AG09319 (cell line): ENCODE measurements at regions not wholly inside any gene's neighbourhood (a gene's known extent, or its start where the extent isn't known, plus 50 kb on each side); places are given as distances from the start of the nearest gene placed in this dataset.

Experiments used
- DNase-seq: peaks from one replicate; pipeline ENCODE4 v3.0.0-alpha.2; 2010; ENCODE audit warnings: low read depth; ENCODE audit errors: extremely low read depth
- TF ChIP-seq, protein P1 (sequence below): IDR thresholded peaks from 2 replicates; pipeline ENCODE4 v1.5.1; 2011; ENCODE audit warnings: low read depth, mild to moderate bottlenecking, inconsistent platforms, low read length, moderate library complexity

DNA sequence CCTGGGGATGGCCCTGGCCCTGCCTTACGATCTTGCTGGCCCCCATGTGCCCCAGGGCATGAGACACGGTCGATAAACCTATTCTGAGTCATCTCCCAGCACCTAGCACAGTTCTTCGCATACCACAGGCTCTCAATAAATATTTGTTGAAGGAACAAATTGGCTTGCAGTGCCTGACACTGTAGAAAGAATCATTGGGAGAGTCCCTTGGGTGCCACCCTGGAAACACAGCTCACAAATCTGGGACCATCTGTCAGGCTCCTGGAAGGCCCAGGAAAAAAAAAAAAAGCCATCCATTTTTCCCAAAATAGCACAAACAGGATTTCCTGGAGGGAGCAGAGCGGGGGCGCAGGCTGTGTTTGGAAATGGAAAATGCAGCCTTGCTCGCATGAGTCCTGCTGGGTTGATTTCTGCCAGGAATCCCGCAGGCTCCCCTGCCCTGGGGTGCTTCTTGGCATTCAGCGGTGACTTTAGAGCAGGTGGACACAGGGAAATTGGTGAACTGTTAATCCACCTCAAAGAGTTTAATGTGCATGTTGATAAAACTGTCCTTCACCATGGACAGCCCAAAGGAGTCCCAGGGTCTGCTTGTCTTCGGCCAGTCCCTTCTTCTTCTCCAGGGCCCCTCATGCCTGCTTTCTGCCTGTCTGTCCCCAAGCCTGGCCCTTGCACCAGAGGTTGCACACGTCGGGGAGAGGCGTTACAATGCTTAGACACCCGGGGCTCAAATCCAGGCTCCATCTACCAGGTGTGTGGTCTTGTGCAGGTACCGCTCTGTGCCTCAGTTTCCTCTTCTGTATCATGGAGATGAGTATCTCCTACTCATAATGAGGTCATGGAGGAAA, 106.1 kb upstream of the RFLNA start:
- TF ChIP-seq, protein P1, sequence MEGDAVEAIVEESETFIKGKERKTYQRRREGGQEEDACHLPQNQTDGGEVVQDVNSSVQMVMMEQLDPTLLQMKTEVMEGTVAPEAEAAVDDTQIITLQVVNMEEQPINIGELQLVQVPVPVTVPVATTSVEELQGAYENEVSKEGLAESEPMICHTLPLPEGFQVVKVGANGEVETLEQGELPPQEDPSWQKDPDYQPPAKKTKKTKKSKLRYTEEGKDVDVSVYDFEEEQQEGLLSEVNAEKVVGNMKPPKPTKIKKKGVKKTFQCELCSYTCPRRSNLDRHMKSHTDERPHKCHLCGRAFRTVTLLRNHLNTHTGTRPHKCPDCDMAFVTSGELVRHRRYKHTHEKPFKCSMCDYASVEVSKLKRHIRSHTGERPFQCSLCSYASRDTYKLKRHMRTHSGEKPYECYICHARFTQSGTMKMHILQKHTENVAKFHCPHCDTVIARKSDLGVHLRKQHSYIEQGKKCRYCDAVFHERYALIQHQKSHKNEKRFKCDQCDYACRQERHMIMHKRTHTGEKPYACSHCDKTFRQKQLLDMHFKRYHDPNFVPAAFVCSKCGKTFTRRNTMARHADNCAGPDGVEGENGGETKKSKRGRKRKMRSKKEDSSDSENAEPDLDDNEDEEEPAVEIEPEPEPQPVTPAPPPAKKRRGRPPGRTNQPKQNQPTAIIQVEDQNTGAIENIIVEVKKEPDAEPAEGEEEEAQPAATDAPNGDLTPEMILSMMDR, result no peak

DNA sequence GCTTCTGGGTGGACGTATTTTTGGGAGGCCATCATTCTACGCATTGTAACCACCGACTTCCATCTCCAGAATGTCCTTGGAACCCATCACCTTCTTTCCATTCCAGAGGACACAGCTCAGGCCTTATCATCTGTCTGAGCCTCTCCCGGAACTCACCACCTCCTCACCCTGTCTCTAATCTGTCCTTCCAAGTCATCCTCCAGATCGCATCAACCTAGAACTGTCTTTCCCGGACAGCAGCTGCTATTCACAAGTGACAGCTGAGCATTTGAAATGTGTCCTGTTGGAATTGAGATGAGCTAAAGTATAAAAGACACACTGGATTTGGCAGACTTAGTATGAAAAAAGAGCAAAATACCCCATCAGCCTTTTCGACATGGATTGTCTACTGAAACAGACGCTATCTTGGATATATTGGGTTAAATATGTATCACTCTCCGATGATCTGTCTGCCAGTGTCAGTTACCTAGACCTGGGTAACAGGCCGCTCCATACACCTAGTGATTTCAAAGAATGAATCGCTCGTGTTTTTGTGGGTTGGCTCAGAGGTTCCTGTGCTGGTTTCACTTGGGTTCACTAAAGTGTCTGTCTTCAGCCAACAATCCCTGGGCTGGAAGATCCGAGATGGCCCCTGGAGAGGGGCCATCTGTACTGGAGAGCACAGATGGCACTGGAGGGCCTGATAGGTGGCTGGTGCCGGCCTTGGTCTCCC, 104.4 kb upstream of the RFLNA start:
- TF ChIP-seq, protein P1, result no peak
- DNase-seq, result no peak

More for the DNA sequence above, 106.1 kb upstream of the RFLNA start:
- no peak for DNase-seq

DNA sequence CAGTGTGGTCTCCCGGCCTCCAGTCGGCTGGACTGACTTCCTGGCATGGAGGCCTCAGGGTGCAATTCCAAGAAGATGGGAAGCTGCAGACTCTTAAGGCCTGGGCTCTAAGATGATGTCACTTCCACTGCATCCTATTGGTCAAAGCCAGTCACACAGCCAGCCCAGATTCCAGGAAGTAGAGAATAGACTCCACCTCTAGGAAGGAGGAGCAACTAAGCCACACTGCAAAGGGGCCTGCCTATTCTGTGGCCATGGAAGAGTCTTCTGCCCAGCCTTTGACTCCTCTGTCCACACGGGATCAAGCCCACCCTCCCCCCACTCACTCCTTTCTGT, 103.9 kb upstream of the RFLNA start:
- DNase-seq, result no peak
- TF ChIP-seq, protein P1, result no peak

DNA sequence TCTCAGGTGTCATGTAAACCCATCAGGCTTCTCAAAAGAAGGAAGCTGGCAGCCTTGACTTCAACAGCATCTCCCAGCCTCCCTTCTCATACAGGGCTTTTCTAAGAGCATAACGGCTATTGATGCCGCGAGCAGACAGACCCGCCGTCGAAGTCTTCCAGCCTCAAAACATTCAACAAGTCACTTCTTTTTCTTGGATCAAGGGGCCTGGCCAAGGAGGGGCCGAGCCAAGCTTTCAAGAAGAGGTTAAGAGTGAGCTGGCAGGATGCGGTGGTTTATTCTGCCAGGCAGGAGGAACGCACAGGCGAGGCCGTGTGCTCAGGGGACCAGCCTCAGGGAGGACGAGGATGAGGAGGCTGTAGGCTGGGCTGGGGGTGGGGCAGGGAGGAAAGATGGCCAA, 102.9 kb upstream of the RFLNA start:
- TF ChIP-seq, protein P1, result no peak
- no peak for DNase-seq

DNA sequence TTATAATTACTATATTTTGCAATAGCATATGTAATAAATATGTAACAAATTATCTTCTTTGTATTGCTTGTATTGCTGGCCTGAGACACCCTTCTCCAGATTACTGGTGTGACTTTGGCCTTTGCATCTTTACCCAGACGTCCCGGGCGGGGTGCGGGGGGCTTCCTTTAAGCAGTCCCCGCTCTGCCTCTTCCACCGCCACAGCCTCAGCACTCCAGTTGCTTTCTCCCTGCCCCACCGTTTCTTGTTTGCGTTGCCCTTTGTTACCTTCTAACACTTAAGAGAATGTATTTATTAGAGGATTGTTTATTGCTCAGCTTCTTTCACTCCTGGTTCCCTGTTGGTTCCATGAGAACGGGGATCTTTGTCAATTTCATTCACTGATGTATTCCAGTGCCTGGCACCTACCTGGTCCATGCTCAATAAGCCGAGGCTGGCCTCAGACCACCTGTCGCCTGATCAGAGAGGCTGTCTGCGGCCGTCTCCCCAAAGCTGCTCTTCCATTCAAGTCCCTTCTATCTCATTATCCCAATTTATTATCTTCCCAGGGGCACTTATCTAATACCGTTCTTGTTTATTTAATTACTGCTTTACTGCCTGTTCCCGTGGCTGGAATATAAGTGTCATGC, 100.5 kb upstream of the RFLNA start:
- TF ChIP-seq, protein P1, result no peak
- DNase-seq, result no peak

DNA sequence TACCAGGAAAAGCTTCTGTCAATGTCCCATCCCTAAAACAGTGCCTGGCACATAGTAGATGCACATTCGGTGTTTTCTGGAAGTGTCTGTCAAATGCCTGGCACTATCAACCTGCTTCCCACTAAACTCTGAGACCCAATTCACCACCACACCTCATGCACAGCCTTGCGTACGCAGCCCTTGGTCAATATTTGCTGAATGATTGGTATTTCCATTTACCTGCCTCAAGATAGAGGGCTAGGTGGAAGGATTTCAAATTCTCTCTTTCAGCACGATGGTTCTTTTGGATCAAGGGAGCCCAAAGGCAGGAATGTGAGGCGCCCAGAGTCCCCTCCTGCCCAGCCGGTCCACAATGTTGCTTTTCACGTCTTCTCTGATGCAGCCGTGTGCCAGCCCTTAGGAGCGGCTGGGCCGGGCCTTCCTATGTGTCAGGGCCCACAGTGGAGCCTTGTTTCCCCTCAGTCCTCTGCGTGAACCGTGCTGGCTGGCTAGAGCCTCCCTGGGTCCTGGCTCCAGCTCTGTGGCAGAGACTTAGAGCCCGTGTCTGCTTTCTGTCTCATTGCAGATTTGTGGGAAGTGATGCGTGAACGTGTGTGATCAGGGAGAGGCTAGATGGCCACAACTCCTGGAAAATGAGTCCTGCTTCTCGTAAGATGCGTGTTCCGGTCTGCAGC, 99.9 kb upstream of the RFLNA start:
- DNase-seq, result no peak
- TF ChIP-seq, protein P1, result no peak
